Sigmoid colon (tissue), 6 donors: ENCODE measurements at regions not wholly inside any gene's neighbourhood (a gene's known extent, or its start where the extent isn't known, plus 50 kb on each side); places are given as distances from the start of the nearest gene placed in this dataset.

Experiments used
- DNase-seq: peaks from one replicate; pipeline ENCODE4 v3.0.0-alpha.2; 2019
- H3K27ac ChIP-seq, 4 donors: fragments of 200-600 bp; sonication (generic); one replicate each; pipeline ENCODE4 v1.5.1; 2016 to 2019; ENCODE audit warnings: mild to moderate bottlenecking in 1 of 4
- H3K27me3 ChIP-seq, 3 donors: fragments of 200-600 bp; sonication (generic); one replicate each; pipeline ENCODE4 v1.5.1; 2019; ENCODE audit warnings: mild to moderate bottlenecking in 1 of 3
- H3K36me3 ChIP-seq, 4 donors: fragments of 200-600 bp; sonication (generic); one replicate each; pipeline ENCODE4 v1.5.1; 2016 to 2019
- H3K4me1 ChIP-seq, 4 donors: fragments of 200-600 bp; sonication (generic); one replicate each; pipeline ENCODE4 v1.5.1; 2017 to 2019
- H3K4me3 ChIP-seq, 4 donors: fragments of 200-600 bp; sonication (generic); one replicate each; pipeline ENCODE4 v1.5.1; 2017 to 2019; ENCODE audit warnings: mild to moderate bottlenecking in 2 of 4, moderate library complexity in 1 of 4
- H3K9me3 ChIP-seq, 4 donors: fragments of 200-600 bp in 3 of 4; sonication (generic) in 3 of 4; one replicate each; pipeline versions ENCODE4 v1.5.1 to v1.6.1; 2013 to 2019
- CTCF ChIP-seq, 4 experiments: fragments of 450-650 bp in 3 of 4; fragments of 200-600 bp in 1 of 4; IDR thresholded peaks; one replicate each; pipeline ENCODE4 v1.5.1; 2016 to 2019; ENCODE audit warnings: antibody characterized with exemption in 4 of 4, mild to moderate bottlenecking in 3 of 4, moderate library complexity in 2 of 4
- EP300 ChIP-seq, 4 donors: sonication (generic); formaldehyde crosslinking; IDR thresholded peaks; one replicate each; pipeline ENCODE4 v1.6.1; 2017; ENCODE audit warnings: antibody characterized with exemption in 4 of 4
- POLR2A ChIP-seq, 2 donors: fragments of 450-650 bp; IDR thresholded peaks; one replicate each; pipeline ENCODE4 v1.6.1; 2016; ENCODE audit warnings: antibody characterized with exemption in 2 of 2, mild to moderate bottlenecking in 2 of 2, moderate library complexity in 2 of 2
- POLR2AphosphoS5 ChIP-seq, 4 donors: sonication (generic); formaldehyde crosslinking; IDR thresholded peaks; one replicate each; pipeline ENCODE4 v1.6.1; 2017; ENCODE audit warnings: antibody characterized with exemption in 4 of 4
- WGBS, 2 donors: extraction: QIAGEN DNeasy Blood & Tissue Kit; methylation state at CpG; one replicate each; pipeline ENCODE4 v1.1.7; 2013; 5-methylcytosine and 5-hydroxymethylcytosine counted together
- intact Hi-C: fragments of 100-400 bp; cut with DNase I; formaldehyde crosslinking; loops from one replicate; pipeline ENCODE4 v1.15.1; 2023
- donor health status: healthy with polysubstance abuse.
- donor health status: healthy.

- H3K4me3 ChIP-seq, result no peak overlapping the region
Measured at GRCh38 chr1:218656301-218657037, 311.3 kb downstream of the TGFB2 start.

GRCh38 chr1:218658269-218658668 is 313.1 kb downstream of the TGFB2 start:
- TF ChIP-seq EP300 (IDR thresholded peaks at IDR 0.05) (no peak), POLR2A (IDR thresholded peaks at IDR 0.05) (no peak), CTCF (IDR thresholded peaks at IDR 0.05) (no peak), POLR2AphosphoS5 (IDR thresholded peaks at IDR 0.05) (no peak)
- no peak for DNase-seq
- no peak overlapping the region for H3K27ac ChIP-seq
- intact Hi-C loops, result no loop called here
- no peak overlapping the region for H3K4me3 ChIP-seq
- H3K36me3 ChIP-seq, result no peaks in the 10 kb centered on the region
- H3K4me1 ChIP-seq, result peaks cover 0 to 13% (median 9%) of the 10 kb centered on the region in 4 donors
- WGBS, 2 donors, result 79 to 93% methylated on average over 2 of the region's 2 CpGs
- no peaks in the 10 kb centered on the region for H3K27me3 ChIP-seq
- no peaks in the 10 kb centered on the region for H3K9me3 ChIP-seq

More at GRCh38 chr1:218656301-218657037, 311.3 kb downstream of the TGFB2 start:
- H3K27ac ChIP-seq, result no peak overlapping the region
- peaks cover 0 to 13% (median 9%) of the 10 kb centered on the region in 4 donors for H3K4me1 ChIP-seq
- H3K9me3 ChIP-seq, result no peaks in the 10 kb centered on the region
- 65 to 78% methylated on average over 3 of the region's 3 CpGs for WGBS, 2 donors
- H3K36me3 ChIP-seq, result no peaks in the 10 kb centered on the region
- no peak for TF ChIP-seq CTCF (IDR thresholded peaks at IDR 0.05)
- TF ChIP-seq EP300 (IDR thresholded peaks at IDR 0.05), result no peak
- no peak for TF ChIP-seq POLR2A (IDR thresholded peaks at IDR 0.05)
- no peak for TF ChIP-seq POLR2AphosphoS5 (IDR thresholded peaks at IDR 0.05)
- intact Hi-C loops, result no loop called here
- H3K27me3 ChIP-seq, result no peaks in the 10 kb centered on the region
- DNase-seq, result no peak

GRCh38 chr1:218658899-218659298 is 313.8 kb downstream of the TGFB2 start:
- WGBS, 2 donors, result 49 to 69% methylated on average over 6 of the region's 6 CpGs
- DNase-seq, result no peak
- Histone ChIP-seq H3K4me3 (no peak overlapping the region), H3K9me3 (no peaks in the 10 kb centered on the region), H3K36me3 (no peaks in the 10 kb centered on the region), H3K27ac (no peak overlapping the region), H3K27me3 (no peaks in the 10 kb centered on the region), H3K4me1 (peaks cover 0 to 13% (median 9%) of the 10 kb centered on the region in 4 donors)
- intact Hi-C loops, result no loop called here
- no peak for TF ChIP-seq POLR2A (IDR thresholded peaks at IDR 0.05)

GRCh38 chr1:218659911-218660677 is 315.0 kb downstream of the TGFB2 start:
- WGBS, 2 donors, result 43 to 63% methylated on average over 2 of the region's 2 CpGs
- intact Hi-C loops, result no loop called here
- Histone ChIP-seq H3K36me3 (no peaks in the 10 kb centered on the region), H3K27ac (no peak overlapping the region), H3K27me3 (no peaks in the 10 kb centered on the region), H3K4me1 (peaks cover 0 to 20% (median 16%) of the 10 kb centered on the region in 4 donors), H3K4me3 (no peak overlapping the region), H3K9me3 (no peaks in the 10 kb centered on the region)
- TF ChIP-seq EP300 (IDR thresholded peaks at IDR 0.05), result no peak
- no peak for TF ChIP-seq CTCF (IDR thresholded peaks at IDR 0.05)
- no peak for TF ChIP-seq POLR2A (IDR thresholded peaks at IDR 0.05)
- TF ChIP-seq POLR2AphosphoS5 (IDR thresholded peaks at IDR 0.05), result no peak
- no peak for DNase-seq

GRCh38 chr1:218660678-218661053 is 315.5 kb downstream of the TGFB2 start:
- WGBS, 2 donors, result 77 to 87% methylated on average over 1 of the region's 1 CpG
- DNase-seq, result no peak
- intact Hi-C loops, result no loop called here

More at GRCh38 chr1:218660678-218661053, 315.5 kb downstream of the TGFB2 start:
- Histone ChIP-seq H3K27ac (no peak overlapping the region), H3K27me3 (no peaks in the 10 kb centered on the region), H3K4me3 (no peak overlapping the region), H3K36me3 (no peaks in the 10 kb centered on the region), H3K9me3 (no peaks in the 10 kb centered on the region), H3K4me1 (peaks cover 0 to 23% (median 21%) of the 10 kb centered on the region in 4 donors)
- TF ChIP-seq EP300 (IDR thresholded peaks at IDR 0.05) (no peak), CTCF (IDR thresholded peaks at IDR 0.05) (no peak), POLR2AphosphoS5 (IDR thresholded peaks at IDR 0.05) (no peak), POLR2A (IDR thresholded peaks at IDR 0.05) (no peak)
